PFSK-1 (cell line): ENCODE measurements at regions not wholly inside any gene's neighbourhood (a gene's known extent, or its start where the extent isn't known, plus 50 kb on each side); places are given as distances from the start of the nearest gene placed in this dataset.

Experiments used
- POLR2AphosphoS5 ChIP-seq: IDR thresholded peaks from 2 replicates; pipeline ENCODE4 v1.6.1; 2012; ENCODE audit warnings: low read depth, mild to moderate bottlenecking, control low read depth, low read length, moderate library complexity
- REST ChIP-seq, 2 experiments: IDR thresholded peaks; 2 replicates each; pipeline versions ENCODE4 v1.6.1 to v1.8.0; 2011 to 2012; ENCODE audit warnings: low read depth in 2 of 2, low read length in 2 of 2, control low read depth in 1 of 2, inconsistent platforms in 1 of 2, mild to moderate bottlenecking in 1 of 2, moderate library complexity in 1 of 2; ENCODE audit not compliant: insufficient read depth in 1 of 2
- TAF1 ChIP-seq: IDR thresholded peaks from 2 replicates; pipeline ENCODE4 v1.6.1; 2012; ENCODE audit warnings: low read length, control low read depth, borderline replicate concordance; ENCODE audit not compliant: insufficient read depth

- no peak for TF ChIP-seq REST (IDR thresholded peaks at IDR 0.05; ENCODE audit: insufficient read depth in 1 of 2, low read depth in 2 of 2, low read length in 2 of 2)
- no peak for TF ChIP-seq POLR2AphosphoS5
- no peak for TF ChIP-seq TAF1
These were observed 508.1 kb upstream of the ID4 start for GRCh38 chr6:19329078-19329477.
